Astrocyte of the spinal cord (primary cell): ENCODE measurements at regions not wholly inside any gene's neighbourhood (a gene's known extent, or its start where the extent isn't known, plus 50 kb on each side); places are given as distances from the start of the nearest gene placed in this dataset.

Source experiments
- DNase-seq: peaks from one replicate; pipeline ENCODE4 v3.0.0; 2011; ENCODE audit warnings: low read depth, low spot score
- H3K4me3 ChIP-seq: 2 replicates; pipeline ENCODE4 v1.5.1; 2011; ENCODE audit warnings: low read depth, mild to moderate bottlenecking, low read length, moderate library complexity
- in situ Hi-C: cut with HindIII; loops from 2 replicates; pipeline ENCODE4 v1.10.0; 2017; ENCODE audit warnings: low sequenced_read_pairs
- TF ChIP-seq, protein P1 (sequence below): IDR thresholded peaks from 2 replicates; pipeline ENCODE4 v1.5.1; 2012; ENCODE audit warnings: low read depth, mild to moderate bottlenecking, low read length, inconsistent platforms

DNA sequence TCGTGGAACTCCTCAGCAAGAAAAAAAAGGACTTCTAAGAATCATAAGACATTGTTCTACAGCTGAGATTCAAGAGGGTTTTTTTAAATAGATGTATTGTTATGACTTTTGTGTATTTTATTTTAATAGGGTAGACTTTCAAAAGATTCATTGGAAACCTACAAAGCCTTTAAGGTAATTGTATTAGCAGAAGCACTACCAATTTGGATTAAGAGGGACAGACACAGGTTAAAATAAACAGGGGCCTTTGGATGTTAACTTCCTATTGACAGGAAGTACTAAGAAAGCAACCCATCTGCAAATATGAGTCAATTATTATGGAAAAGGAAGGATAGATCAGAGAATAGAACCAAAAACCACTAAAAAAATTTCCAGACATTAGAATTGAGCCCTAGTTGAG is 153.5 kb downstream of the HDGFL1 start:
- H3K4me3 ChIP-seq: no peak overlapping the region
- in situ Hi-C loops: no loop called here
- DNase-seq: no peak
- TF ChIP-seq, protein P1, sequence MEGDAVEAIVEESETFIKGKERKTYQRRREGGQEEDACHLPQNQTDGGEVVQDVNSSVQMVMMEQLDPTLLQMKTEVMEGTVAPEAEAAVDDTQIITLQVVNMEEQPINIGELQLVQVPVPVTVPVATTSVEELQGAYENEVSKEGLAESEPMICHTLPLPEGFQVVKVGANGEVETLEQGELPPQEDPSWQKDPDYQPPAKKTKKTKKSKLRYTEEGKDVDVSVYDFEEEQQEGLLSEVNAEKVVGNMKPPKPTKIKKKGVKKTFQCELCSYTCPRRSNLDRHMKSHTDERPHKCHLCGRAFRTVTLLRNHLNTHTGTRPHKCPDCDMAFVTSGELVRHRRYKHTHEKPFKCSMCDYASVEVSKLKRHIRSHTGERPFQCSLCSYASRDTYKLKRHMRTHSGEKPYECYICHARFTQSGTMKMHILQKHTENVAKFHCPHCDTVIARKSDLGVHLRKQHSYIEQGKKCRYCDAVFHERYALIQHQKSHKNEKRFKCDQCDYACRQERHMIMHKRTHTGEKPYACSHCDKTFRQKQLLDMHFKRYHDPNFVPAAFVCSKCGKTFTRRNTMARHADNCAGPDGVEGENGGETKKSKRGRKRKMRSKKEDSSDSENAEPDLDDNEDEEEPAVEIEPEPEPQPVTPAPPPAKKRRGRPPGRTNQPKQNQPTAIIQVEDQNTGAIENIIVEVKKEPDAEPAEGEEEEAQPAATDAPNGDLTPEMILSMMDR: no peak

DNA sequence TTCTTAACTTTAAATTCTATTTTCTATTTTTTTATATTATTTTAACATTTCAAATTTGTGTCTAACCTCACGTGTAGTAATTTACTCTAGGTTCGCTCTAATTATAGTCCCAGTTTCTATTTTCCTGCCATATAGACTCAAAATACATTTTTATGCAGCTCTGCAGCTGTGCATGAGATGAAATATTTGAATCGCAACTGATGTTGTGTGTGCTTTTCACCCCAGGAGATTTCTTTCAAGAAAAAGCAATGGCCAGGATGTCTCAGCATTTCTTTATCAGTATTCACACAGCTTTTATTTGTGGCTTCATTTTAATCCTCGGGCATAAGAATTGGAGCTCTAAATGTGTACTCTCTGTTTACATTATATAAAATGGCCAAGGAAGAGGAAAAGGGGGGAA is 157.6 kb downstream of the HDGFL1 start:
- TF ChIP-seq, protein P1: no peak
- DNase-seq: no peak
- in situ Hi-C loops: no loop called here
- no peak overlapping the region for H3K4me3 ChIP-seq

DNA sequence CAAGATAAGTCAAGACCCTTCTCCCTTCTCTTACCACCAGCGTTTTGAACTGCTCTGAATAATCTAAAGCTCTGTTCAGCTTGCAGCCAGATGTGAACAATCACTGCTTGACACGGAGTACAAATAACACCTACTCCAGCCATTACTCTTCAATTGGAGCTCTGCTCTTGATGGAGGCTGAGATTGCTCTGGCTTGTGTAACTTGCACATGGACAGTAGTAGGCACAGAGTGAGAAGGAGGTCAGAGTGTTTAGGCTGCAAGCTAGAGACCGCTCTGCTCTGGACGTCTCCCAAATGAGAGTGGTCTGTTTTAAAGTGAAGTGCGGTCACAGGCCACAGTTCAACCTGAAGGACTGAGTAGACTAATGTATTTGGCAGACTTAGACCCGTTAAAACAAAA is 158.3 kb downstream of the HDGFL1 start:
- TF ChIP-seq, protein P1: no peak
- no peak overlapping the region for H3K4me3 ChIP-seq
- in situ Hi-C loops: no loop called here
- no peak for DNase-seq

DNA sequence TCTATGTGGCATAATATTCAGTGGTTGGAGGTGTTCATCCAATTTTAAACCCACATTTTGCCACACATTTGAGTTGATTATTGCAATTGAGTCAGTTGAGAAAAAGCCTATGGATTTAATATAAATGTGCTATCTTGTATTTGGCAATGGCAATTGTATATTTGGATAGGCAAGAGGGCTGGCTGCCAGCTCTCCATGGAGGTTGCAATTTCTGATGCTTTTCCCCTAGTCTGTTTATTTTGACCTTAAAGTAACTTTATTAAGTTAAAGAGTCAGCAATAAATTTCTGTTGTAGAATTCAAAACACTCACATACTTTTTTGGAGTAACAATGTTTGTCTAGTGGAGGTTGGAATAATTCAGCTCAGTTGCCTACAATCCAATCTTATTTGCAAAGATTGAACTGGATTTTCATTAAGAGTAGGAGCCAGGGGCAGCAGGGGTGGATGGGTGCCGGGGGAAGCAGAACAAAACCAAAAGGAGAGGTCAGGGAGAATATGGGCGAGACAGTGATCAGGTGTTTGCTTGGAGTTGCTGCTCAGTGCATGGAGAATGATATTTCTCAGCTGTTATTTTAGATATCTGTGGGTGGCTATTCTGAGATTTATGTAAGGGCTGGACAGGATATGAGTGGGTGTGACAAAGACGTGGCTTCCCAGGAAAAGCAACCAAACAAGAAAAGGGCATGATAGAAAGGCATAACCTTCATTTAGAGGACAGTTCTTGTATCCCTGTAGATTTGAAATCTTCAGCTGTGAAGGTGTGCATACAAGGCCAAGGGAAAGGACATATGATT is 163.0 kb downstream of the HDGFL1 start:
- TF ChIP-seq, protein P1: no peak
- H3K4me3 ChIP-seq: no peak overlapping the region
- in situ Hi-C loops: no loop called here
- DNase-seq: peak; percentile 30

DNA sequence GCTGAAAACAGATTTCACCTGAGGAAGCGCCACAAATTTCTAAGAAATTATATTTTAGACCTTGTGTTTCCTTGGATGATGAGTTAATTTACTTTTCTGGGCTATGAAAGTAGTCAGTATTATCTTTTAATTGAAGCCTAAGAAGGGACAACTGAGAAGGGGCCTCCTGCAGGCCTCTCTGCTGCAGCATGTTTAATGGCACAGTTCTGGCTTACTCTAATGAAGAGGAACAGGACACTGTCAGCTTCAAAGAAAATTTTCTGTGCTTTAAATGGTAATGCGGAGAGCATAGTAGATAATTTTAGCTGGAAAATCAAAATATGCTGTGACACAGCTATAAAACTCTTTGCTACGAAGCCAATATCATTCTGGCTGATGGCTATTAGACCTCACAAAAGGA is 167.4 kb downstream of the HDGFL1 start:
- no peak for DNase-seq
- in situ Hi-C loops: no loop called here
- TF ChIP-seq, protein P1: no peak
- H3K4me3 ChIP-seq: no peak overlapping the region

DNA sequence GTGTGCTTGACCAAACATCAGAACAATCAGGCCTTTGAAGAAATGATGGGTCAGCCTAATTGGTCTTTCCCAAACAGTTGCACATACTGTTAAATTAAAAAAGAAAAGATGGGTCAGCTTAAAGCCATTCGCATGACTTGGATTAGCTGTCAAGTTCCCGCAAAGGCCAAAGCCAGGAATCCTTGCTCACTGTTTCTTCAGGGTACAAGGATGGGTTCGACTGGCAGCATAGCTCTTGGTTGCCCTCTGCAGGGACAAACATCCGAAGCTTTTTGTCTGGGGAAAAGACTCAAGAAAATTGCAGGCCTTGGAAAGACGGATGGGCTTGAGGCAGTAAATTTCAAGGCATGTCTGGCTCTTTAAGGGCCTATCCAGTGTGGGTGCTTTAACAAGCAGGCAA is 168.0 kb downstream of the HDGFL1 start:
- in situ Hi-C loops: no loop called here
- TF ChIP-seq, protein P1: peak; percentile 61
- no peak overlapping the region for H3K4me3 ChIP-seq
- DNase-seq: peak; percentile 52
